Prostate gland (tissue), 2 donors: ENCODE measurements at regions not wholly inside any gene's neighbourhood (a gene's known extent, or its start where the extent isn't known, plus 50 kb on each side); places are given as distances from the start of the nearest gene placed in this dataset.

ENCODE experiments used
- DNase-seq: peaks from one replicate; pipeline ENCODE4 v3.0.0-alpha.2; 2019; ENCODE audit warnings: low spot score
- H3K27ac ChIP-seq, 2 donors: fragments of 200-600 bp; sonication (generic); 2 replicates each; pipeline ENCODE4 v1.5.1; 2017 to 2019
- H3K27me3 ChIP-seq: fragments of 200-600 bp; sonication (generic); replicated peaks from 2 replicates; pipeline ENCODE4 v1.5.1; 2019; ENCODE audit not compliant: insufficient read depth
- H3K36me3 ChIP-seq, 2 donors: fragments of 200-600 bp; sonication (generic); 1 replicate in 1 of 2; 2 replicates in 1 of 2; pipeline versions ENCODE4 v1.5.1 to v1.8.1; 2017 to 2019
- H3K4me1 ChIP-seq: fragments of 200-600 bp; sonication (generic); replicated peaks from 2 replicates; pipeline ENCODE4 v1.5.1; 2019
- H3K4me3 ChIP-seq, 2 donors: fragments of 200-600 bp; sonication (generic); 2 replicates each; pipeline ENCODE4 v1.5.1; 2017 to 2019
- H3K9me3 ChIP-seq: fragments of 200-600 bp; sonication (generic); 2 replicates; pipeline ENCODE4 v1.5.1; 2017
- CTCF ChIP-seq, 4 experiments: fragments of 200-600 bp in 2 of 4; fragments of 450-650 bp in 2 of 4; sonication (generic) in 2 of 4; IDR thresholded peaks; 1 replicate in 3 of 4; 2 replicates in 1 of 4; pipeline ENCODE4 v1.5.1; 2016 to 2019; ENCODE audit warnings: antibody characterized with exemption in 4 of 4, mild to moderate bottlenecking in 2 of 4, moderate library complexity in 2 of 4
- POLR2A ChIP-seq: fragments of 450-650 bp; IDR thresholded peaks from one replicate; pipeline ENCODE4 v1.6.1; 2016; ENCODE audit warnings: antibody characterized with exemption, mild to moderate bottlenecking
- POLR2AphosphoS5 ChIP-seq: sonication (generic); formaldehyde crosslinking; IDR thresholded peaks from one replicate; pipeline ENCODE4 v1.6.1; 2017; ENCODE audit warnings: antibody characterized with exemption
- WGBS: methylation state at CpG from one replicate; pipeline ENCODE4 v1.1.5; 2018; 5-methylcytosine and 5-hydroxymethylcytosine counted together
- intact Hi-C: fragments of 100-400 bp; cut with DNase I; formaldehyde crosslinking; loops from one replicate; pipeline ENCODE4 v1.14.2; 2022

GRCh38 chr21:23690316-23690715 lies 1917.0 kb downstream of the MRPL39 start:
- H3K27me3 ChIP-seq = no peaks in the 10 kb centered on the region
- TF ChIP-seq POLR2A = no peak
- H3K4me3 ChIP-seq = no peak overlapping the region
- no peaks in the 10 kb centered on the region for H3K4me1 ChIP-seq
- no peak overlapping the region for H3K27ac ChIP-seq
- DNase-seq = no peak
- no peaks in the 10 kb centered on the region for H3K36me3 ChIP-seq
- intact Hi-C loops = no loop called here
- no peaks in the 10 kb centered on the region for H3K9me3 ChIP-seq
- WGBS = 42% methylated on average over 3 of the region's 3 CpGs

GRCh38 chr21:23686737-23687523 lies 1920.4 kb downstream of the MRPL39 start:
- WGBS = 68% methylated on average over 3 of the region's 3 CpGs
- TF ChIP-seq POLR2A (no peak), CTCF (IDR thresholded peaks at IDR 0.05) (no peak), POLR2AphosphoS5 (no peak)
- H3K4me1 ChIP-seq = no peaks in the 10 kb centered on the region
- no peaks in the 10 kb centered on the region for H3K36me3 ChIP-seq
- DNase-seq = no peak
- no peak overlapping the region for H3K4me3 ChIP-seq
- intact Hi-C loops = no loop called here
- H3K27me3 ChIP-seq = no peaks in the 10 kb centered on the region
- H3K27ac ChIP-seq = no peak overlapping the region
- no peaks in the 10 kb centered on the region for H3K9me3 ChIP-seq

- Histone ChIP-seq H3K27ac (no peak overlapping the region), H3K4me1 (no peaks in the 10 kb centered on the region), H3K27me3 (no peaks in the 10 kb centered on the region), H3K9me3 (no peaks in the 10 kb centered on the region), H3K4me3 (no peak overlapping the region), H3K36me3 (no peaks in the 10 kb centered on the region)
- DNase-seq = no peak
- intact Hi-C loops = no loop called here
- 75% methylated on average over 2 of the region's 2 CpGs for WGBS
- TF ChIP-seq POLR2A (no peak), CTCF (IDR thresholded peaks at IDR 0.05) (no peak), POLR2AphosphoS5 (no peak)
Measured at GRCh38 chr21:23684431-23684830, 1922.8 kb downstream of the MRPL39 start.

GRCh38 chr21:23664193-23664694 lies 1943.0 kb downstream of the MRPL39 start:
- DNase-seq = no peak
- WGBS = 62% methylated on average over 3 of the region's 3 CpGs
- Histone ChIP-seq H3K4me1 (no peaks in the 10 kb centered on the region), H3K27ac (no peak overlapping the region), H3K9me3 (no peaks in the 10 kb centered on the region), H3K36me3 (no peaks in the 10 kb centered on the region), H3K4me3 (no peak overlapping the region), H3K27me3 (no peaks in the 10 kb centered on the region)
- intact Hi-C loops = no loop called here
- TF ChIP-seq POLR2A = no peak
- no peak for TF ChIP-seq CTCF (IDR thresholded peaks at IDR 0.05)
- no peak for TF ChIP-seq POLR2AphosphoS5

- H3K27ac ChIP-seq = no peak overlapping the region
- WGBS = 96% methylated on average over 3 of the region's 3 CpGs
- H3K4me3 ChIP-seq = no peak overlapping the region
- TF ChIP-seq POLR2AphosphoS5 (no peak), POLR2A (no peak), CTCF (IDR thresholded peaks at IDR 0.05) (no peak)
- H3K27me3 ChIP-seq = no peaks in the 10 kb centered on the region
- no peaks in the 10 kb centered on the region for H3K9me3 ChIP-seq
- no peak for DNase-seq
- H3K4me1 ChIP-seq = no peaks in the 10 kb centered on the region
- H3K36me3 ChIP-seq = no peaks in the 10 kb centered on the region
- intact Hi-C loops = no loop called here
Measured at GRCh38 chr21:23660560-23660959, 1946.7 kb downstream of the MRPL39 start.
